ENCODE measurements at regions not wholly inside any gene's neighbourhood (a gene's known extent, or its start where the extent isn't known, plus 50 kb on each side); places are given as distances from the start of the nearest gene placed in this dataset.

DNA sequence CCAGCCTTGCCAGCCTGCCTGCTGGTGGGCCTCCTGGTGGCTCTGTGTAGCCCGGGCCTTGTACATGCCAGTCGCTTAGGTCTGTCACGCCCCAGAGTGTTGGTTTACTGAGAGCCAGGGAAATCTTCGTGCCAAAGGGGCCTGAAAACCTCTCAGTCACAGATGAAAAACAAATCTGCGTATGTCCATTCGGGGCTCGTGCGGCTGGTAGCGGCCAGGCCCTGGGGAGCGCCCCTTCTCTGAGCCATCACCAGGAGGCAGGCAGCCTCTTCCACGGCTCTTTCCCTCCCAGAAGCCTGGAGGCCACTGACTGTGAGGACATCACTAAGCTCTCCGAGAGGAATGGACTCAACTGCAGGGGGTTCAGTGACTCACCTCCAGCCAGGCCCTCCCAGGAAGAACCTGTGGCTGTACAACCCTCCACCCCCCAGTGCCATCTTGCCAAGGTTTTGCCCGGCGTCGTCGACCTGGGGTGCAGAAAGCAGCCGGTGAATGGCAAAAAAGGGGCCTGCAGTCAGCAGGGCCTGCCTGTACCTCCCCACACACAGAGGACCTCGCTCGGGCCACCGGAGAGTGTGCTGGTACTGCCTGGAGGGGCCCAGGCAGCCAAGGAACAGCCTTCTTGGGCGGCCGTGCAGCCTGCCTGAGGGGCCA is 162.2 kb downstream of the BCOR start:
- intact Hi-C loops (cut with micrococcal nuclease; ENCODE audit: unreplicated experiment): no loop called here
- Mint-ChIP-seq H3K4me3 (ENCODE audit: low read depth, unreplicated experiment) (no peak overlapping the region), H3K27ac (ENCODE audit: unreplicated experiment) (no peak overlapping the region), H3K36me3 (ENCODE audit: insufficient read depth, unreplicated experiment) (no peaks in the 10 kb centered on the region), H3K27me3 (ENCODE audit: unreplicated experiment) (no peaks in the 10 kb centered on the region), H3K9me3 (ENCODE audit: low read depth, unreplicated experiment) (no peaks in the 10 kb centered on the region), H3K4me1 (ENCODE audit: low read depth, unreplicated experiment) (no peaks in the 10 kb centered on the region)
- TF ChIP-seq, protein P1, sequence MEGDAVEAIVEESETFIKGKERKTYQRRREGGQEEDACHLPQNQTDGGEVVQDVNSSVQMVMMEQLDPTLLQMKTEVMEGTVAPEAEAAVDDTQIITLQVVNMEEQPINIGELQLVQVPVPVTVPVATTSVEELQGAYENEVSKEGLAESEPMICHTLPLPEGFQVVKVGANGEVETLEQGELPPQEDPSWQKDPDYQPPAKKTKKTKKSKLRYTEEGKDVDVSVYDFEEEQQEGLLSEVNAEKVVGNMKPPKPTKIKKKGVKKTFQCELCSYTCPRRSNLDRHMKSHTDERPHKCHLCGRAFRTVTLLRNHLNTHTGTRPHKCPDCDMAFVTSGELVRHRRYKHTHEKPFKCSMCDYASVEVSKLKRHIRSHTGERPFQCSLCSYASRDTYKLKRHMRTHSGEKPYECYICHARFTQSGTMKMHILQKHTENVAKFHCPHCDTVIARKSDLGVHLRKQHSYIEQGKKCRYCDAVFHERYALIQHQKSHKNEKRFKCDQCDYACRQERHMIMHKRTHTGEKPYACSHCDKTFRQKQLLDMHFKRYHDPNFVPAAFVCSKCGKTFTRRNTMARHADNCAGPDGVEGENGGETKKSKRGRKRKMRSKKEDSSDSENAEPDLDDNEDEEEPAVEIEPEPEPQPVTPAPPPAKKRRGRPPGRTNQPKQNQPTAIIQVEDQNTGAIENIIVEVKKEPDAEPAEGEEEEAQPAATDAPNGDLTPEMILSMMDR (IDR thresholded peaks at IDR 0.05; ENCODE audit: unreplicated experiment): no peak
- no TSS peak for BruUV-seq (replicated peaks)
- CTCF ChIA-PET: interaction anchor here (1.6 kb wide), 1 partner anchor 19 kb away, joined by 4 read pairs; no protein-coding TSS in a partner anchor
- DNase-seq: no peak

DNA sequence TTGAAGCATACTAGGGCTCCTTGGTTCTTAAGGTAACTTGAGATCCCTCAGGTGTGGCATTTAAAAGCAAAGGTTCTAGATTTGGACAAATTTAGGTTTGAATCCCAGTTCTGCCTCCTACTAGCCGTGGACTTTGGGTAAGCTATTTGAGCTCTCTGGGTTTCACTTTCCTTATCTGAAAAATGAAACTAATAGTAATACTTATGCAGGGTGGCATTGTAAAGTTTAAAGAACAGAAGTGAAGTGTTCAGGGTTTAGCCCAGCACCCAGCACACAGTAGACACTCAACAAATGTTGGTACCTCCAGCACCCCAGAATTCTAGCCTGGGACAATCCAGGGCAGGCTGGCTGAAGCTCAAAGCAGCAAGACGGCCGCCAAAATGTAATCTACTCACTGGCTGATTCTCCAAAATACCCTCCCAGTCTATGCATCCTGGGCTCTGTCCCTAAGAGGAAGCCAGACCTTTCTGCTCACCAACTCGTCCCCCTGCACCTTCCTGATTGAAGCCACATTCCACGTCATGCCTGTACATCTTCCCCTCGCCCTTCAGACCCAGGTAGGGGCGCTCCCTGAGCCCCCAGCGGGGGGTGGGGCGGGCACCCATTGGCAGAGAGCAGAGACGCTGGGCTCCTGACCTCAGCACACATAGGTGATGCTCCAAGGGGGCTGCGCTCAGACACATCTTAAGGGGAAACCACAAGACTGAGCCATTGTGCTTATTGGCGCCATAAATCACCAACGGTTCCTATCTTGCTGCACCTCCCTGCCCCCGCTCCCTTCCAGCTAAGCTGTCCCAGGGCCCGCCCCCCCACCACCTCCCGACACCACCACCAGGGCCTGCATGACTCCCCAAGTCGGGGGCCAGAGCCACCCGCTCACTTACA is 160.6 kb downstream of the BCOR start:
- CTCF ChIA-PET: interaction anchor here (1.6 kb wide), 1 partner anchor 17 kb away, joined by 4 read pairs; no protein-coding TSS in a partner anchor
- DNase-seq: no peak
- H3K27me3 Mint-ChIP-seq (ENCODE audit: unreplicated experiment): peaks cover 3% of the 10 kb centered on the region
- intact Hi-C loops (cut with micrococcal nuclease; ENCODE audit: unreplicated experiment): no loop called here
- no peak overlapping the region for H3K4me3 Mint-ChIP-seq (ENCODE audit: low read depth, unreplicated experiment)
- TF ChIP-seq, protein P1 (IDR thresholded peaks at IDR 0.05; ENCODE audit: unreplicated experiment): no peak
- BruUV-seq (replicated peaks): no TSS peak
- no peaks in the 10 kb centered on the region for H3K4me1 Mint-ChIP-seq (ENCODE audit: low read depth, unreplicated experiment)
- H3K27ac Mint-ChIP-seq (ENCODE audit: unreplicated experiment): no peak overlapping the region
- H3K36me3 Mint-ChIP-seq (ENCODE audit: insufficient read depth, unreplicated experiment): no peaks in the 10 kb centered on the region
- H3K9me3 Mint-ChIP-seq (ENCODE audit: low read depth, unreplicated experiment): no peaks in the 10 kb centered on the region

DNA sequence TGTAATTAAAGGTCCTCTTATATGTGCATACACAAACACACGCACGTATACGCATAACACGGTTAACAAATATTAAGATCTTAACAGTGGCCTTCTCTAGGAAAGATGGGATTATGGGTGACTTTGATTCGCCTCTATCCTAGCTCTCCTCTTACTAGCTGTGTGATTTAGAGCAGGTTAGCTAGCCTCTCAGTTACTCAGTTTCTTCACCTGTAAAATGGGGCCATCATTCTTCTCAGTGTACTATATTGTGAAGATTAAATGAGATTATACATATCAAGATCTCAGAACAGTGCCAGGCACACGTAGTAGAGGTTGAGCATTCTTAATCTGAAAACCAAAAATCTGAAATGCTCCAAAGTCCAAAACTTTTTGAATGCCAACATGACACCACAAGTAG is 159.3 kb downstream of the BCOR start:
- BruUV-seq (replicated peaks): no TSS peak
- TF ChIP-seq, protein P1 (IDR thresholded peaks at IDR 0.05; ENCODE audit: unreplicated experiment): no peak
- Mint-ChIP-seq H3K27ac (ENCODE audit: unreplicated experiment) (no peak overlapping the region), H3K27me3 (ENCODE audit: unreplicated experiment) (peaks cover 8% of the 10 kb centered on the region), H3K36me3 (ENCODE audit: insufficient read depth, unreplicated experiment) (no peaks in the 10 kb centered on the region), H3K4me3 (ENCODE audit: low read depth, unreplicated experiment) (no peak overlapping the region), H3K9me3 (ENCODE audit: low read depth, unreplicated experiment) (no peaks in the 10 kb centered on the region), H3K4me1 (ENCODE audit: low read depth, unreplicated experiment) (no peaks in the 10 kb centered on the region)
- CTCF ChIA-PET: no interaction called here
- intact Hi-C loops (cut with micrococcal nuclease; ENCODE audit: unreplicated experiment): no loop called here
- no peak for DNase-seq

DNA sequence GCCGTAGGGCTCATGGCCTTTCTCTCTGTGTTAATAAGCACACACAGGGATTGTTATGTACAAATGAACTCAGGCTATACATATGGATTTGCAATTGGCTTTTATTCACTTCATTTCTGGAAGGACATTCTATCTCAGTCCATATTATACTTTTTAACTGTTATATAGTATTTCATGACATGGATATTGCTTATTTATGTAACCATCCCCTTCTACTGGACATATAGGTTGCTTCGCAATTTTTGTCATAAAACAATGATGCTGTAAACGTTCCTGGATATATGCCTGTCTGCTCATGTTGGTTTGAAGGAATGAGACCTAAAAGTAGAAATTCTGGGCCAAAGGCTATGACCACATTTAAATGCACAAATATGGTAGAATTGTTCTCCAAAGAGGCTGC is 158.1 kb downstream of the BCOR start:
- H3K27ac Mint-ChIP-seq (ENCODE audit: unreplicated experiment): no peak overlapping the region
- TF ChIP-seq, protein P1 (IDR thresholded peaks at IDR 0.05; ENCODE audit: unreplicated experiment): no peak
- DNase-seq: no peak
- no peak overlapping the region for H3K4me3 Mint-ChIP-seq (ENCODE audit: low read depth, unreplicated experiment)
- BruUV-seq (replicated peaks): no TSS peak
- H3K9me3 Mint-ChIP-seq (ENCODE audit: low read depth, unreplicated experiment): peaks cover 5% of the 10 kb centered on the region
- peaks cover 7% of the 10 kb centered on the region for H3K4me1 Mint-ChIP-seq (ENCODE audit: low read depth, unreplicated experiment)
- H3K36me3 Mint-ChIP-seq (ENCODE audit: insufficient read depth, unreplicated experiment): no peaks in the 10 kb centered on the region
- intact Hi-C loops (cut with micrococcal nuclease; ENCODE audit: unreplicated experiment): no loop called here
- peaks cover 8% of the 10 kb centered on the region for H3K27me3 Mint-ChIP-seq (ENCODE audit: unreplicated experiment)
- CTCF ChIA-PET: no interaction called here

Data from Calu3 (cell line).